GM12878 (cell line): ENCODE measurements at regions not wholly inside any gene's neighbourhood (a gene's known extent, or its start where the extent isn't known, plus 50 kb on each side); places are given as distances from the start of the nearest gene placed in this dataset.

Source experiments
- ATAC-seq: fragments of 200-7000 bp; cut with Tn5 transposase; 3 replicates; pipeline ENCODE4 v1.9.1; 2020; ENCODE audit warnings: mild to moderate bottlenecking, moderate library complexity
- BruUV-seq: library from RNA; stranded (reverse); fragments of 400-500 nt; replicated peaks from 2 replicates; lab custom pipeline; 2021; lab: Mats Ljungman, UMichigan
- CTCF ChIA-PET: fragments of 300-600 bp; sonication (Branson Sonifier 250); formaldehyde crosslinking; extraction: SDS; loops from one replicate; lab custom pipeline; 2021; ENCODE audit warnings: inconsistent platforms; lab: Yijun Ruan, JAX
- POLR2A ChIA-PET: fragments of 350-600 bp; formaldehyde crosslinking; extraction: SDS; loops from one replicate; lab custom pipeline; 2021; ENCODE audit warnings: inconsistent platforms; lab: Charles Lee
- RAD21 ChIA-PET: fragments of 300-600 bp; sonication (Branson Sonifier 250); formaldehyde crosslinking; loops from one replicate; lab custom pipeline; 2023; ENCODE audit warnings: antibody characterized with exemption; ENCODE audit not compliant: unreplicated experiment; lab: Charles Lee
- SMC1A ChIA-PET: fragments of 300-600 bp; sonication (Branson Sonifier 250); formaldehyde crosslinking; loops from one replicate; lab custom pipeline; 2023; ENCODE audit not compliant: unreplicated experiment, uncharacterized antibody; lab: Charles Lee
- DNase-seq: peaks from one replicate; pipeline ENCODE4 v3.0.0-alpha.2; 2011; ENCODE audit warnings: low read depth, low spot score
- FAIRE-seq: peaks from 3 replicates; lab custom pipeline; 2011; peaks lifted over from hg19 to GRCh38; lab: Jason Lieb, UNC
- H2AFZ ChIP-seq: 2 replicates; pipeline ENCODE4 v1.6.0; 2011; ENCODE audit warnings: low read depth, low read length, control low read depth; ENCODE audit not compliant: control insufficient read depth
- H3K27ac ChIP-seq: 2 replicates; pipeline ENCODE4 v1.5.1; 2011; ENCODE audit warnings: control low read depth; ENCODE audit not compliant: control insufficient read depth, insufficient read depth
- H3K27me3 ChIP-seq, 2 experiments: replicated peaks in 1 of 2; 2 replicates each; pipeline versions ENCODE4 v1.6.0 to v1.6.1; 2011; ENCODE audit warnings: low read length in 1 of 2; ENCODE audit not compliant: control insufficient read depth in 2 of 2, insufficient read depth in 2 of 2
- H3K36me3 ChIP-seq, 2 experiments: 2 replicates each; pipeline ENCODE4 v1.5.1; 2011; ENCODE audit warnings: low read length in 1 of 2; ENCODE audit not compliant: control insufficient read depth in 2 of 2, insufficient read depth in 2 of 2
- H3K4me1 ChIP-seq: 2 replicates; pipeline ENCODE4 v1.6.1; 2011; ENCODE audit warnings: mild to moderate bottlenecking, low read length, moderate library complexity, mixed read lengths; ENCODE audit not compliant: control insufficient read depth, insufficient read depth
- H3K4me2 ChIP-seq: 2 replicates; pipeline ENCODE4 v1.6.0; 2011; ENCODE audit warnings: control low read depth; ENCODE audit not compliant: control insufficient read depth, insufficient read depth
- H3K4me3 ChIP-seq: fragments of 200-600 bp; sonication (generic); 2 replicates; pipeline ENCODE4 v1.5.1; 2016
- H3K79me2 ChIP-seq: 2 replicates; pipeline ENCODE4 v1.6.0; 2011; ENCODE audit warnings: low read length; ENCODE audit not compliant: control insufficient read depth, insufficient read depth
- H3K9ac ChIP-seq: 2 replicates; pipeline ENCODE4 v1.8.0; 2011; ENCODE audit warnings: low read length, control low read depth, mixed read lengths; ENCODE audit not compliant: control insufficient read depth, insufficient read depth
- H3K9me3 ChIP-seq: replicated peaks from 3 replicates; pipeline ENCODE4 v1.5.1; 2011; ENCODE audit warnings: mild to moderate bottlenecking, low read length; ENCODE audit not compliant: control insufficient read depth, insufficient read depth
- H4K20me1 ChIP-seq: 2 replicates; pipeline ENCODE4 v1.6.0; 2011; ENCODE audit not compliant: control insufficient read depth, insufficient read depth
- ATF7 ChIP-seq: fragments of 450-650 bp; IDR thresholded peaks from 2 replicates; pipeline ENCODE4 v1.6.1; 2016; ENCODE audit warnings: low read depth, mild to moderate bottlenecking
- CBX3 ChIP-seq: fragments of 200-600 bp; sonication (generic); IDR thresholded peaks from 2 replicates; pipeline ENCODE4 v1.6.1; 2016; ENCODE audit warnings: low read depth, borderline replicate concordance
- FOXK2 ChIP-seq: fragments of 450-650 bp; IDR thresholded peaks from 2 replicates; pipeline ENCODE4 v1.6.1; 2017; ENCODE audit warnings: mild to moderate bottlenecking, moderate library complexity
- MTA2 ChIP-seq: fragments of 450-650 bp; IDR thresholded peaks from 2 replicates; pipeline ENCODE4 v1.6.1; 2016; ENCODE audit warnings: low read depth, mild to moderate bottlenecking, moderate library complexity
- NBN ChIP-seq: fragments of 450-650 bp; IDR thresholded peaks from 2 replicates; pipeline ENCODE4 v1.6.1; 2016
- NRF1 ChIP-seq: conservative IDR thresholded peaks from 2 replicates; pipeline ENCODE4 v1.6.1; 2011; ENCODE audit warnings: mild to moderate bottlenecking, low read depth, low read length, improper control_type of control experiment
- SMARCA5 ChIP-seq: fragments of 450-650 bp; IDR thresholded peaks from 2 replicates; pipeline ENCODE4 v1.6.1; 2017; ENCODE audit warnings: mild to moderate bottlenecking
- WGBS: methylation state at CpG from one replicate; pipeline ENCODE4 v1.1.6; 2016; ENCODE audit warnings: low lambda C conversion rate; ENCODE audit not compliant: insufficient replicate concordance, insufficient coverage; ENCODE audit errors: missing lambda C conversion rate; 5-methylcytosine and 5-hydroxymethylcytosine counted together
- in situ Hi-C: fragments of 300-500 bp; cut with MboI; formaldehyde crosslinking; loops from 9 replicates; pipeline ENCODE4 v1.14.3; 2018; ENCODE audit warnings: mixed read lengths
- intact Hi-C: fragments of 100-400 bp; cut with micrococcal nuclease; formaldehyde crosslinking; loops from one replicate; pipeline ENCODE4 v1.14.2; 2022; ENCODE audit not compliant: unreplicated experiment
- TF ChIP-seq, protein P1 (sequence below): fragments of 450-650 bp; conservative IDR thresholded peaks from 2 replicates; pipeline ENCODE4 v1.6.1; 2017; ENCODE audit warnings: mild to moderate bottlenecking, moderate library complexity
- TF ChIP-seq, protein P2 (sequence below): fragments of 450-650 bp; IDR thresholded peaks from 2 replicates; pipeline ENCODE4 v1.6.1; 2017; ENCODE audit warnings: low read depth, mild to moderate bottlenecking, moderate library complexity
- TF ChIP-seq, protein P3 (sequence below): IDR thresholded peaks from 2 replicates; pipeline ENCODE4 v1.6.1; 2012; ENCODE audit warnings: improper control_type of control experiment, low read depth, low read length; ENCODE audit not compliant: insufficient replicate concordance

DNA sequence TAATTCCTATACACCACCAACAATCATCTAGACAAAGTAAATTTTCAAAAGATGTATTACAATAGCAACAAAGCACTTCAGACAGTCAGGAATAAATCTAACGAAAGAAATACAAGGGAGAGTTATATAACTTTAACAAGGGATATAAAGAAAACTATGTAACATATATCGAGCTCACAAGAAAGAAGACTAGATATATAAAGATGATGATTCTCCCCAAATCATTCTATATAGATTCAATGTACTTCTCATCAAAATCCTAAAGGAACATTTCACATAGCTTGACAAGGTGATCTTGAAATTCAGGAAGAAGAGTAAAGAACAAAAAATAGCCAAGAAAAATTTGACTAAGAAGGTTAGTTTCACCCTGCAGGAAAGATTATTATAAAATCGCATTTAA lies 179.4 kb downstream of the SP3 start:
- Histone ChIP-seq H3K27me3 (no peaks in the 10 kb centered on the region; a peak in 2 of 4 replicates), H3K36me3 (no peaks in the 10 kb centered on the region), H3K79me2 (no peaks in the 10 kb centered on the region), H3K4me2 (no peak overlapping the region), H3K4me3 (no peak overlapping the region), H2AFZ (no peak overlapping the region), H3K9me3 (no peaks in the 10 kb centered on the region), H3K27ac (no peak overlapping the region), H4K20me1 (no peaks in the 10 kb centered on the region), H3K4me1 (no peaks in the 10 kb centered on the region), H3K9ac (no peak overlapping the region)
- ChIA-PET CTCF (no interaction called here), POLR2A (interaction anchor here (0.6 kb wide), 1 partner anchor 373 kb away, joined by 3 read pairs; no protein-coding TSS in a partner anchor), RAD21 (no interaction called here), SMC1A (interaction anchor here (0.7 kb wide), 1 partner anchor 228 kb away, joined by 3 read pairs; no protein-coding TSS in a partner anchor)
- no peak for FAIRE-seq
- in situ Hi-C loops (no loop called here), intact Hi-C loops (no loop called here)
- TF ChIP-seq NBN, result no peak
- TF ChIP-seq CBX3, result no peak
- TF ChIP-seq NRF1, result no peak
- DNase-seq, result no peak
- 36% methylated on average over 3 of the region's 3 CpGs for WGBS
- no TSS peak for BruUV-seq
- ATAC-seq, result no peak

DNA sequence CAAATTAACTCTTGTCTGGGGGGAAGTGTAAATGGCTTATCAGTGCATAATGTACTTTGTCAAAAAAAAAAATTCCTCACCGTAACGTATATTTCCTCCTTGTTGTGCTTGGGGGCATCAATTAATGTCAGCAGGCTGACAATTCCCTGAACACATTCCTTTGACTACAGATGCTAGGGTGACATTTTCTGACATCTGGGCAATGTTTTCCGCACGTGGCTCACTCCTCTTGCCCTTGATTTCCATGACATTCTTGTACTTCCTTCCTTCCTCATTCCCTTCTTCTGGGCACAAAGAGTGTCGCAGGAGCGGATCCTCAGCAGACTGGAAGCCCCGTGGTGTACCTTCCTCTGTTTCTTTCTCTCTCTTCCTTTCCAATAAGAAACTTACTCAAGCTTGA lies 173.7 kb downstream of the SP3 start:
- ATAC-seq (no peak), FAIRE-seq (no peak), DNase-seq (no peak)
- ChIA-PET POLR2A (no interaction called here), CTCF (no interaction called here), SMC1A (no interaction called here), RAD21 (no interaction called here)
- Histone ChIP-seq H3K27me3 (peaks cover 0 to 2% of the 10 kb centered on the region in 2 experiments; a peak in 1 of 4 replicates), H4K20me1 (no peaks in the 10 kb centered on the region), H2AFZ (no peak overlapping the region), H3K4me3 (no peak overlapping the region), H3K4me2 (no peak overlapping the region), H3K9me3 (no peaks in the 10 kb centered on the region), H3K79me2 (no peaks in the 10 kb centered on the region), H3K27ac (no peak overlapping the region), H3K36me3 (no peaks in the 10 kb centered on the region), H3K9ac (no peak overlapping the region), H3K4me1 (no peaks in the 10 kb centered on the region)
- intact Hi-C loops, result no loop called here
- no TSS peak for BruUV-seq
- WGBS, result 12% methylated on average over 7 of the region's 7 CpGs
- in situ Hi-C loops, result no loop called here
- TF ChIP-seq, protein P1, sequence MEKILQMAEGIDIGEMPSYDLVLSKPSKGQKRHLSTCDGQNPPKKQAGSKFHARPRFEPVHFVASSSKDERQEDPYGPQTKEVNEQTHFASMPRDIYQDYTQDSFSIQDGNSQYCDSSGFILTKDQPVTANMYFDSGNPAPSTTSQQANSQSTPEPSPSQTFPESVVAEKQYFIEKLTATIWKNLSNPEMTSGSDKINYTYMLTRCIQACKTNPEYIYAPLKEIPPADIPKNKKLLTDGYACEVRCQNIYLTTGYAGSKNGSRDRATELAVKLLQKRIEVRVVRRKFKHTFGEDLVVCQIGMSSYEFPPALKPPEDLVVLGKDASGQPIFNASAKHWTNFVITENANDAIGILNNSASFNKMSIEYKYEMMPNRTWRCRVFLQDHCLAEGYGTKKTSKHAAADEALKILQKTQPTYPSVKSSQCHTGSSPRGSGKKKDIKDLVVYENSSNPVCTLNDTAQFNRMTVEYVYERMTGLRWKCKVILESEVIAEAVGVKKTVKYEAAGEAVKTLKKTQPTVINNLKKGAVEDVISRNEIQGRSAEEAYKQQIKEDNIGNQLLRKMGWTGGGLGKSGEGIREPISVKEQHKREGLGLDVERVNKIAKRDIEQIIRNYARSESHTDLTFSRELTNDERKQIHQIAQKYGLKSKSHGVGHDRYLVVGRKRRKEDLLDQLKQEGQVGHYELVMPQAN, result no peak
- TF ChIP-seq SMARCA5 (no peak), ATF7 (no peak), MTA2 (no peak), FOXK2 (no peak)
- TF ChIP-seq, protein P2, sequence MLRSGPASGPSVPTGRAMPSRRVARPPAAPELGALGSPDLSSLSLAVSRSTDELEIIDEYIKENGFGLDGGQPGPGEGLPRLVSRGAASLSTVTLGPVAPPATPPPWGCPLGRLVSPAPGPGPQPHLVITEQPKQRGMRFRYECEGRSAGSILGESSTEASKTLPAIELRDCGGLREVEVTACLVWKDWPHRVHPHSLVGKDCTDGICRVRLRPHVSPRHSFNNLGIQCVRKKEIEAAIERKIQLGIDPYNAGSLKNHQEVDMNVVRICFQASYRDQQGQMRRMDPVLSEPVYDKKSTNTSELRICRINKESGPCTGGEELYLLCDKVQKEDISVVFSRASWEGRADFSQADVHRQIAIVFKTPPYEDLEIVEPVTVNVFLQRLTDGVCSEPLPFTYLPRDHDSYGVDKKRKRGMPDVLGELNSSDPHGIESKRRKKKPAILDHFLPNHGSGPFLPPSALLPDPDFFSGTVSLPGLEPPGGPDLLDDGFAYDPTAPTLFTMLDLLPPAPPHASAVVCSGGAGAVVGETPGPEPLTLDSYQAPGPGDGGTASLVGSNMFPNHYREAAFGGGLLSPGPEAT, result no peak
- TF ChIP-seq, protein P3, sequence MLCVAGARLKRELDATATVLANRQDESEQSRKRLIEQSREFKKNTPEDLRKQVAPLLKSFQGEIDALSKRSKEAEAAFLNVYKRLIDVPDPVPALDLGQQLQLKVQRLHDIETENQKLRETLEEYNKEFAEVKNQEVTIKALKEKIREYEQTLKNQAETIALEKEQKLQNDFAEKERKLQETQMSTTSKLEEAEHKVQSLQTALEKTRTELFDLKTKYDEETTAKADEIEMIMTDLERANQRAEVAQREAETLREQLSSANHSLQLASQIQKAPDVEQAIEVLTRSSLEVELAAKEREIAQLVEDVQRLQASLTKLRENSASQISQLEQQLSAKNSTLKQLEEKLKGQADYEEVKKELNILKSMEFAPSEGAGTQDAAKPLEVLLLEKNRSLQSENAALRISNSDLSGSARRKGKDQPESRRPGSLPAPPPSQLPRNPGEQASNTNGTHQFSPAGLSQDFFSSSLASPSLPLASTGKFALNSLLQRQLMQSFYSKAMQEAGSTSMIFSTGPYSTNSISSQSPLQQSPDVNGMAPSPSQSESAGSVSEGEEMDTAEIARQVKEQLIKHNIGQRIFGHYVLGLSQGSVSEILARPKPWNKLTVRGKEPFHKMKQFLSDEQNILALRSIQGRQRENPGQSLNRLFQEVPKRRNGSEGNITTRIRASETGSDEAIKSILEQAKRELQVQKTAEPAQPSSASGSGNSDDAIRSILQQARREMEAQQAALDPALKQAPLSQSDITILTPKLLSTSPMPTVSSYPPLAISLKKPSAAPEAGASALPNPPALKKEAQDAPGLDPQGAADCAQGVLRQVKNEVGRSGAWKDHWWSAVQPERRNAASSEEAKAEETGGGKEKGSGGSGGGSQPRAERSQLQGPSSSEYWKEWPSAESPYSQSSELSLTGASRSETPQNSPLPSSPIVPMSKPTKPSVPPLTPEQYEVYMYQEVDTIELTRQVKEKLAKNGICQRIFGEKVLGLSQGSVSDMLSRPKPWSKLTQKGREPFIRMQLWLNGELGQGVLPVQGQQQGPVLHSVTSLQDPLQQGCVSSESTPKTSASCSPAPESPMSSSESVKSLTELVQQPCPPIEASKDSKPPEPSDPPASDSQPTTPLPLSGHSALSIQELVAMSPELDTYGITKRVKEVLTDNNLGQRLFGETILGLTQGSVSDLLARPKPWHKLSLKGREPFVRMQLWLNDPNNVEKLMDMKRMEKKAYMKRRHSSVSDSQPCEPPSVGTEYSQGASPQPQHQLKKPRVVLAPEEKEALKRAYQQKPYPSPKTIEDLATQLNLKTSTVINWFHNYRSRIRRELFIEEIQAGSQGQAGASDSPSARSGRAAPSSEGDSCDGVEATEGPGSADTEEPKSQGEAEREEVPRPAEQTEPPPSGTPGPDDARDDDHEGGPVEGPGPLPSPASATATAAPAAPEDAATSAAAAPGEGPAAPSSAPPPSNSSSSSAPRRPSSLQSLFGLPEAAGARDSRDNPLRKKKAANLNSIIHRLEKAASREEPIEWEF, result no peak
